Breast epithelium (tissue), 4 donors: ENCODE measurements at regions not wholly inside any gene's neighbourhood (a gene's known extent, or its start where the extent isn't known, plus 50 kb on each side); places are given as distances from the start of the nearest gene placed in this dataset.

Source experiments
- DNase-seq, 2 donors: peaks; one replicate each; pipeline ENCODE4 v3.0.0-alpha.2; 2019; ENCODE audit warnings: low spot score in 2 of 2
- H3K27ac ChIP-seq, 2 donors: fragments of 200-600 bp; sonication (generic) in 1 of 2; one replicate each; pipeline ENCODE4 v1.5.1; 2016 to 2019; ENCODE audit warnings: mild to moderate bottlenecking in 1 of 2
- H3K27me3 ChIP-seq, 2 donors: fragments of 200-600 bp; sonication (generic) in 1 of 2; one replicate each; pipeline versions ENCODE4 v1.5.1 to v1.6.0; 2017 to 2019; ENCODE audit warnings: control low read depth in 1 of 2, mild to moderate bottlenecking in 1 of 2
- H3K36me3 ChIP-seq: fragments of 200-600 bp; one replicate; pipeline ENCODE4 v1.5.1; 2019
- H3K4me1 ChIP-seq, 2 donors: fragments of 200-600 bp; sonication (generic); one replicate each; pipeline ENCODE4 v1.5.1; 2016 to 2019; ENCODE audit warnings: control low read depth in 1 of 2
- H3K4me3 ChIP-seq, 3 donors: fragments of 200-600 bp; sonication (generic); 1 replicate in 2 of 3; 2 replicates in 1 of 3; pipeline ENCODE4 v1.5.1; 2016 to 2019; ENCODE audit warnings: mild to moderate bottlenecking in 3 of 3, moderate library complexity in 2 of 3
- H3K9me3 ChIP-seq, 2 donors: fragments of 200-600 bp; sonication (generic) in 1 of 2; one replicate each; pipeline ENCODE4 v1.5.1; 2016 to 2019; ENCODE audit warnings: control low read depth in 1 of 2
- CTCF ChIP-seq, 3 donors: fragments of 450-650 bp; IDR thresholded peaks; one replicate each; pipeline ENCODE4 v1.5.1; 2016 to 2017; ENCODE audit warnings: antibody characterized with exemption in 3 of 3, mild to moderate bottlenecking in 3 of 3, moderate library complexity in 3 of 3
- POLR2A ChIP-seq: fragments of 450-650 bp; IDR thresholded peaks from one replicate; pipeline ENCODE4 v1.6.1; 2016; ENCODE audit warnings: antibody characterized with exemption, mild to moderate bottlenecking, moderate library complexity
- POLR2AphosphoS5 ChIP-seq, 3 donors: sonication (generic); formaldehyde crosslinking; IDR thresholded peaks; one replicate each; pipeline ENCODE4 v1.6.1; 2017; ENCODE audit warnings: antibody characterized with exemption in 3 of 3
- intact Hi-C: fragments of 100-400 bp; cut with DNase I; formaldehyde crosslinking; loops from one replicate; pipeline ENCODE4 v1.15.1; 2023; ENCODE audit warnings: low total_unique reads

- no peak for DNase-seq
- intact Hi-C loops: no loop called here
- Histone ChIP-seq H3K36me3 (no peaks in the 10 kb centered on the region), H3K4me3 (no peak overlapping the region), H3K27me3 (no peaks in the 10 kb centered on the region), H3K27ac (no peak overlapping the region), H3K9me3 (peaks cover 4 to 29% of the 10 kb centered on the region in 2 donors), H3K4me1 (no peaks in the 10 kb centered on the region)
- TF ChIP-seq POLR2AphosphoS5 (IDR thresholded peaks at IDR 0.05): no peak
- TF ChIP-seq POLR2A: no peak
- TF ChIP-seq CTCF (IDR thresholded peaks at IDR 0.05): no peak
Measured at GRCh38 chr1:208722592-208722991, 478.4 kb upstream of the PLXNA2 start.

GRCh38 chr1:208724079-208724478, 479.9 kb upstream of the PLXNA2 start:
- Histone ChIP-seq H3K4me3 (no peak overlapping the region), H3K36me3 (no peaks in the 10 kb centered on the region), H3K27ac (no peak overlapping the region), H3K27me3 (no peaks in the 10 kb centered on the region), H3K4me1 (no peaks in the 10 kb centered on the region), H3K9me3 (peaks cover 4 to 29% of the 10 kb centered on the region in 2 donors)
- no peak for DNase-seq
- intact Hi-C loops: no loop called here
- TF ChIP-seq CTCF (IDR thresholded peaks at IDR 0.05) (no peak), POLR2A (no peak), POLR2AphosphoS5 (IDR thresholded peaks at IDR 0.05) (no peak)

- intact Hi-C loops: no loop called here
- Histone ChIP-seq H3K4me1 (no peaks in the 10 kb centered on the region), H3K4me3 (no peak overlapping the region), H3K27me3 (no peaks in the 10 kb centered on the region), H3K9me3 (peaks cover 0 to 4% of the 10 kb centered on the region in 2 donors), H3K36me3 (no peaks in the 10 kb centered on the region), H3K27ac (no peak overlapping the region)
- DNase-seq: no peak
- TF ChIP-seq CTCF (IDR thresholded peaks at IDR 0.05) (no peak), POLR2A (no peak), POLR2AphosphoS5 (IDR thresholded peaks at IDR 0.05) (no peak)
Measured at GRCh38 chr1:208728815-208729214, 484.6 kb upstream of the PLXNA2 start.

GRCh38 chr1:208731981-208732821, 488.0 kb upstream of the PLXNA2 start:
- Histone ChIP-seq H3K36me3 (no peaks in the 10 kb centered on the region), H3K4me1 (no peaks in the 10 kb centered on the region), H3K4me3 (no peak overlapping the region), H3K27me3 (no peaks in the 10 kb centered on the region), H3K9me3 (no peaks in the 10 kb centered on the region), H3K27ac (no peak overlapping the region)
- DNase-seq: no peak
- no peak for TF ChIP-seq CTCF (IDR thresholded peaks at IDR 0.05)
- TF ChIP-seq POLR2A: no peak
- TF ChIP-seq POLR2AphosphoS5 (IDR thresholded peaks at IDR 0.05): no peak
- intact Hi-C loops: no loop called here

GRCh38 chr1:208737161-208737560, 493.0 kb upstream of the PLXNA2 start:
- intact Hi-C loops: no loop called here

More at GRCh38 chr1:208737161-208737560, 493.0 kb upstream of the PLXNA2 start:
- Histone ChIP-seq H3K4me3 (no peak overlapping the region), H3K4me1 (no peaks in the 10 kb centered on the region), H3K27me3 (no peaks in the 10 kb centered on the region), H3K27ac (no peak overlapping the region), H3K36me3 (no peaks in the 10 kb centered on the region), H3K9me3 (peaks cover 8 to 9% of the 10 kb centered on the region in 2 donors)
- TF ChIP-seq CTCF (IDR thresholded peaks at IDR 0.05): no peak
- DNase-seq: no peak
